Suppressor macrophage treated with lipopolysaccharide for 4 hours (primary cell): ENCODE measurements at regions not wholly inside any gene's neighbourhood (a gene's known extent, or its start where the extent isn't known, plus 50 kb on each side); places are given as distances from the start of the nearest gene placed in this dataset.
"Not testable (repeated sequence)": the region's sequence is repeated elsewhere in the genome, so short reads cannot be mapped to it uniquely, and the experiment has no call there.

Source experiments
- DNase-seq: peaks from one replicate; pipeline ENCODE4 v3.0.0-alpha.2; 2020

GRCh38 chr22:35186492-35186891 is 70.8 kb upstream of the HMGXB4 start:
- no peak for DNase-seq

GRCh38 chr22:35188930-35189329 is 68.4 kb upstream of the HMGXB4 start:
- DNase-seq = not testable (repeated sequence)

GRCh38 chr22:35189559-35189958 is 67.7 kb upstream of the HMGXB4 start:
- no peak for DNase-seq

- no peak for DNase-seq
Observed at GRCh38 chr22:35191412-35191811, 65.9 kb upstream of the HMGXB4 start.

- no peak for DNase-seq
Observed at GRCh38 chr22:35192129-35192918, 65.0 kb upstream of the HMGXB4 start.

- DNase-seq = no peak
Observed at GRCh38 chr22:35195226-35195625, 62.1 kb upstream of the HMGXB4 start.

GRCh38 chr22:35195821-35196220 is 61.5 kb upstream of the HMGXB4 start:
- no peak for DNase-seq

- DNase-seq = no peak
Observed at GRCh38 chr22:35197071-35197470, 60.2 kb upstream of the HMGXB4 start.

GRCh38 chr22:35197886-35198285 is 59.4 kb upstream of the HMGXB4 start:
- no peak for DNase-seq

- DNase-seq = no peak
Observed at GRCh38 chr22:35198738-35199137, 58.6 kb upstream of the HMGXB4 start.

GRCh38 chr22:35202376-35202775 is 54.9 kb upstream of the HMGXB4 start:
- DNase-seq = no peak

GRCh38 chr22:35203583-35203982 is 53.7 kb upstream of the HMGXB4 start:
- no peak for DNase-seq

GRCh38 chr22:35204807-35205775 is 52.2 kb upstream of the HMGXB4 start:
- DNase-seq = no peak

- DNase-seq = no peak
Observed at GRCh38 chr22:35205961-35206360, 51.3 kb upstream of the HMGXB4 start.

GRCh38 chr22:35206889-35207288 is 50.4 kb upstream of the HMGXB4 start:
- DNase-seq = no peak
